H1 (cell line): ENCODE measurements at regions not wholly inside any gene's neighbourhood (a gene's known extent, or its start where the extent isn't known, plus 50 kb on each side); places are given as distances from the start of the nearest gene placed in this dataset.
"Not testable (repeated sequence)": the region's sequence is repeated elsewhere in the genome, so short reads cannot be mapped to it uniquely, and the experiment has no call there.

ENCODE experiments used
- CTCF ChIA-PET: fragments of 300-600 bp; sonication (Branson Sonifier 250); formaldehyde crosslinking; loops from one replicate; lab custom pipeline; 2021; ENCODE audit not compliant: partially characterized antibody; lab: Charles Lee
- POLR2A ChIA-PET: fragments of 300-600 bp; sonication (Branson Sonifier 250); formaldehyde crosslinking; loops from one replicate; lab custom pipeline; 2021; ENCODE audit warnings: inconsistent platforms; ENCODE audit not compliant: partially characterized antibody; lab: Charles Lee
- DNase-seq, 2 experiments: peaks; one replicate each; pipeline versions ENCODE4 v3.0.0 to v3.0.0-alpha.2; 2010 to 2022; ENCODE audit warnings: low spot score in 2 of 2, low read depth in 1 of 2, mixed read lengths in 1 of 2
- FAIRE-seq: peaks from 2 replicates; lab custom pipeline; 2011; peaks lifted over from hg19 to GRCh38; lab: Jason Lieb, UNC
- H2AFZ ChIP-seq: 2 replicates; pipeline ENCODE4 v1.8.1; 2012; ENCODE audit warnings: low read length, inconsistent platforms
- H2AK5ac ChIP-seq: 2 replicates; pipeline ENCODE4 v1.6.1; 2013; ENCODE audit warnings: low read depth, low read length
- H2BK120ac ChIP-seq: replicated peaks from 2 replicates; pipeline ENCODE3; 2013; ENCODE audit warnings: low read depth, low read length, inconsistent platforms
- H2BK12ac ChIP-seq: 2 replicates; pipeline ENCODE4 v1.6.1; 2013; ENCODE audit warnings: low read depth, low read length
- H2BK15ac ChIP-seq: 2 replicates; pipeline ENCODE4 v1.6.1; 2013; ENCODE audit warnings: low read length
- H2BK20ac ChIP-seq: 2 replicates; pipeline ENCODE4 v1.6.1; 2013; ENCODE audit warnings: low read length
- H2BK5ac ChIP-seq: 2 replicates; pipeline ENCODE4 v1.6.1; 2013; ENCODE audit warnings: low read depth, low read length
- H3K14ac ChIP-seq: 2 replicates; pipeline ENCODE4 v1.6.1; 2013; ENCODE audit warnings: inconsistent platforms; ENCODE audit not compliant: insufficient read length
- H3K18ac ChIP-seq: 2 replicates; pipeline ENCODE4 v1.6.1; 2013; ENCODE audit warnings: low read length; ENCODE audit errors: extremely low read depth
- H3K23ac ChIP-seq: 2 replicates; pipeline ENCODE4 v1.6.1; 2013; ENCODE audit warnings: inconsistent platforms; ENCODE audit not compliant: insufficient read length
- H3K23me2 ChIP-seq: 2 replicates; pipeline ENCODE4 v1.6.1; 2013; ENCODE audit warnings: low read depth, low read length
- H3K27ac ChIP-seq: 2 replicates; pipeline ENCODE4 v1.6.1; 2011; ENCODE audit warnings: low read depth, low read length, inconsistent platforms
- H3K27me3 ChIP-seq, 4 experiments: replicated peaks in 1 of 4; 1 replicate in 1 of 4; 2 replicates in 3 of 4; pipeline versions ENCODE4 v1.6.1 to v1.8.1; 2011 to 2013; ENCODE audit warnings: low read length in 3 of 4, mild to moderate bottlenecking in 3 of 4, inconsistent platforms in 2 of 4, mixed read lengths in 2 of 4, moderate library complexity in 1 of 4; ENCODE audit not compliant: control insufficient read depth in 3 of 4, insufficient read depth in 3 of 4; ENCODE audit errors: extremely low read depth in 1 of 4
- H3K36me3 ChIP-seq, 4 experiments: 2 replicates each; pipeline versions ENCODE4 v1.6.1 to v1.8.1; 2011 to 2013; ENCODE audit warnings: mild to moderate bottlenecking in 4 of 4, low read length in 3 of 4, moderate library complexity in 2 of 4, control low read depth in 1 of 4, inconsistent platforms in 1 of 4; ENCODE audit not compliant: insufficient read depth in 4 of 4, control insufficient read depth in 2 of 4
- H3K4ac ChIP-seq: replicated peaks from 2 replicates; pipeline ENCODE3; 2013; ENCODE audit warnings: low read length, low read depth, mixed read lengths, inconsistent platforms; ENCODE audit not compliant: insufficient read length
- H3K4me1 ChIP-seq, 4 experiments: replicated peaks in 1 of 4; 1 replicate in 1 of 4; 2 replicates in 3 of 4; pipeline versions ENCODE4 v1.6.1 to v1.8.1; 2011 to 2013; ENCODE audit warnings: low read length in 3 of 4, inconsistent platforms in 2 of 4, mixed read lengths in 1 of 4; ENCODE audit not compliant: insufficient read depth in 4 of 4, control insufficient read depth in 3 of 4
- H3K4me2 ChIP-seq, 2 experiments: 2 replicates each; pipeline versions ENCODE4 v1.6.1 to v1.8.1; 2011 to 2013; ENCODE audit warnings: low read depth in 2 of 2, low read length in 2 of 2, control low read depth in 1 of 2, inconsistent platforms in 1 of 2, mild to moderate bottlenecking in 1 of 2; ENCODE audit not compliant: insufficient read depth in 1 of 2
- H3K4me3 ChIP-seq, 4 experiments: fragments of 200-600, 300-600 bp in 1 of 4; sonication (generic), shearing (Covaris generic), sonication (Bioruptor Twin) in 1 of 4; 2 replicates each; pipeline versions ENCODE4 v1.5.1 to v1.8.1; 2011 to 2016; ENCODE audit warnings: low read length in 4 of 4, low read depth in 3 of 4, control low read depth in 2 of 4, inconsistent platforms in 2 of 4, mild to moderate bottlenecking in 2 of 4, mixed read lengths in 1 of 4, moderate library complexity in 1 of 4; ENCODE audit not compliant: insufficient read depth in 2 of 4; ENCODE audit errors: extremely low read depth in 1 of 4
- H3K56ac ChIP-seq: replicated peaks from 2 replicates; pipeline ENCODE3; 2013; ENCODE audit warnings: low read depth, mild to moderate bottlenecking, mixed read lengths, low read length, inconsistent platforms; ENCODE audit not compliant: insufficient read length
- H3K79me1 ChIP-seq: 2 replicates; pipeline ENCODE4 v1.6.1; 2013; ENCODE audit warnings: low read depth, low read length, control low read depth
- H3K79me2 ChIP-seq, 2 experiments: 2 replicates each; pipeline versions ENCODE4 v1.6.1 to v1.8.1; 2012 to 2013; ENCODE audit warnings: low read length in 2 of 2, mild to moderate bottlenecking in 2 of 2, inconsistent platforms in 1 of 2; ENCODE audit not compliant: insufficient read depth in 2 of 2, control insufficient read depth in 1 of 2
- H3K9ac ChIP-seq, 4 experiments: replicated peaks in 1 of 4; 1 replicate in 1 of 4; 2 replicates in 3 of 4; pipeline versions ENCODE4 v1.6.1 to v1.8.1; 2011 to 2013; ENCODE audit warnings: low read depth in 3 of 4, low read length in 3 of 4, control low read depth in 2 of 4, mild to moderate bottlenecking in 2 of 4, moderate library complexity in 2 of 4, inconsistent platforms in 1 of 4; ENCODE audit errors: extremely low read depth in 1 of 4
- H3K9me3 ChIP-seq, 2 experiments: 2 replicates each; pipeline versions ENCODE4 v1.6.1 to v1.8.1; 2012 to 2013; ENCODE audit warnings: mild to moderate bottlenecking in 2 of 2, moderate library complexity in 2 of 2, control low read depth in 1 of 2, inconsistent platforms in 1 of 2, low read depth in 1 of 2, low read length in 1 of 2, mixed read lengths in 1 of 2; ENCODE audit not compliant: insufficient read depth in 2 of 2
- H4K20me1 ChIP-seq, 2 experiments: replicated peaks in 1 of 2; 2 replicates each; pipeline versions ENCODE3 to v1.8.1; 2011 to 2013; ENCODE audit warnings: inconsistent platforms in 2 of 2, low read length in 2 of 2, mild to moderate bottlenecking in 1 of 2; ENCODE audit not compliant: insufficient read depth in 2 of 2, control insufficient read depth in 1 of 2
- H4K5ac ChIP-seq: 2 replicates; pipeline ENCODE4 v1.6.1; 2013; ENCODE audit warnings: low read length, low read depth, mixed read lengths, inconsistent platforms; ENCODE audit not compliant: insufficient read length
- H4K8ac ChIP-seq: 2 replicates; pipeline ENCODE4 v1.8.0; 2013; ENCODE audit warnings: mild to moderate bottlenecking, moderate library complexity, low read length, inconsistent platforms; ENCODE audit not compliant: insufficient read depth; ENCODE audit errors: extremely low read depth
- H4K91ac ChIP-seq: replicated peaks from 2 replicates; pipeline ENCODE3; 2013; ENCODE audit warnings: low read length, mixed read lengths, inconsistent platforms; ENCODE audit not compliant: insufficient read length
- CTBP2 ChIP-seq: IDR thresholded peaks from 2 replicates; pipeline ENCODE4 v1.7.0; 2011; ENCODE audit warnings: borderline replicate concordance, mild to moderate bottlenecking, moderate library complexity, mixed read lengths, low read length; ENCODE audit not compliant: insufficient read depth, insufficient read length
- KDM5A ChIP-seq: fragments of 200-600 bp; IDR thresholded peaks from 2 replicates; pipeline ENCODE4 v1.7.1; 2012; ENCODE audit warnings: mild to moderate bottlenecking, low read length, inconsistent platforms, mixed read lengths
- WGBS, 2 experiments: shearing (Covaris generic) in 1 of 2; methylation state at CpG; one replicate each; pipeline versions ENCODE4 v1.1.6 to v1.1.7; 2013 to 2015; ENCODE audit warnings: low lambda C conversion rate in 2 of 2, mixed read lengths in 2 of 2, inconsistent platforms in 1 of 2, low coverage in 1 of 2, missing lambda C conversion rate in 1 of 2; ENCODE audit not compliant: insufficient replicate concordance in 2 of 2, insufficient coverage in 1 of 2, insufficient read length in 1 of 2; ENCODE audit errors: extremely low coverage in 1 of 2, missing lambda C conversion rate in 1 of 2; 5-methylcytosine and 5-hydroxymethylcytosine counted together

- TF ChIP-seq KDM5A (no peak), CTBP2 (no peak)
Observed at GRCh38 chr7:12017046-12017445, 185.0 kb upstream of the THSD7A start (continued).

GRCh38 chr7:12022011-12022410, 189.1 kb upstream of the TMEM106B start:
- H3K9ac ChIP-seq, H3K14ac ChIP-seq, CTCF ChIA-PET, DNase-seq, H3K4me3 ChIP-seq, H3K9me3 ChIP-seq, H3K23me2 ChIP-seq, H3K36me3 ChIP-seq, H2BK15ac ChIP-seq, H3K4ac ChIP-seq, H2BK5ac ChIP-seq, H3K4me2 ChIP-seq, H4K5ac ChIP-seq, H4K20me1 ChIP-seq, H3K27ac ChIP-seq, H4K8ac ChIP-seq, H3K27me3 ChIP-seq, H2BK20ac ChIP-seq, H3K4me1 ChIP-seq, H2BK12ac ChIP-seq, H3K18ac ChIP-seq, H3K56ac ChIP-seq, FAIRE-seq, H4K91ac ChIP-seq, H3K79me2 ChIP-seq, H3K23ac ChIP-seq, H3K79me1 ChIP-seq, H2AK5ac ChIP-seq, H2AFZ ChIP-seq, H2BK120ac ChIP-seq, POLR2A ChIA-PET: not testable (repeated sequence)
- 78% methylated on average over 1 of the region's 1 CpG; no CpG with 5 or more reads in 1 of the 2 experiments for whole genome bisulfite sequencing, 2 experiments
